HFF-Myc (cell line): ENCODE measurements at regions not wholly inside any gene's neighbourhood (a gene's known extent, or its start where the extent isn't known, plus 50 kb on each side); places are given as distances from the start of the nearest gene placed in this dataset.
"Not testable (repeated sequence)": the region's sequence is repeated elsewhere in the genome, so short reads cannot be mapped to it uniquely, and the experiment has no call there.

Source experiments
- DNase-seq: peaks from one replicate; pipeline ENCODE4 v3.0.0-alpha.2; 2011; ENCODE audit warnings: low read depth; ENCODE audit errors: extremely low read depth
- H3K4me3 ChIP-seq: replicated peaks from 2 replicates; pipeline ENCODE4 v1.5.1; 2011; ENCODE audit warnings: low read depth, mild to moderate bottlenecking, control low read depth, low read length
- TF ChIP-seq, protein P1 (sequence below): IDR thresholded peaks from 2 replicates; pipeline ENCODE4 v1.5.1; 2012; ENCODE audit warnings: mild to moderate bottlenecking, low read depth, low read length, control low read depth; ENCODE audit errors: missing control alignments

- TF ChIP-seq, protein P1, sequence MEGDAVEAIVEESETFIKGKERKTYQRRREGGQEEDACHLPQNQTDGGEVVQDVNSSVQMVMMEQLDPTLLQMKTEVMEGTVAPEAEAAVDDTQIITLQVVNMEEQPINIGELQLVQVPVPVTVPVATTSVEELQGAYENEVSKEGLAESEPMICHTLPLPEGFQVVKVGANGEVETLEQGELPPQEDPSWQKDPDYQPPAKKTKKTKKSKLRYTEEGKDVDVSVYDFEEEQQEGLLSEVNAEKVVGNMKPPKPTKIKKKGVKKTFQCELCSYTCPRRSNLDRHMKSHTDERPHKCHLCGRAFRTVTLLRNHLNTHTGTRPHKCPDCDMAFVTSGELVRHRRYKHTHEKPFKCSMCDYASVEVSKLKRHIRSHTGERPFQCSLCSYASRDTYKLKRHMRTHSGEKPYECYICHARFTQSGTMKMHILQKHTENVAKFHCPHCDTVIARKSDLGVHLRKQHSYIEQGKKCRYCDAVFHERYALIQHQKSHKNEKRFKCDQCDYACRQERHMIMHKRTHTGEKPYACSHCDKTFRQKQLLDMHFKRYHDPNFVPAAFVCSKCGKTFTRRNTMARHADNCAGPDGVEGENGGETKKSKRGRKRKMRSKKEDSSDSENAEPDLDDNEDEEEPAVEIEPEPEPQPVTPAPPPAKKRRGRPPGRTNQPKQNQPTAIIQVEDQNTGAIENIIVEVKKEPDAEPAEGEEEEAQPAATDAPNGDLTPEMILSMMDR = no peak
- no peak overlapping the region for H3K4me3 ChIP-seq
- no peak for DNase-seq
Measured at GRCh38 chr6:91886183-91886795, 1299.4 kb upstream of the MAP3K7 start.

DNA sequence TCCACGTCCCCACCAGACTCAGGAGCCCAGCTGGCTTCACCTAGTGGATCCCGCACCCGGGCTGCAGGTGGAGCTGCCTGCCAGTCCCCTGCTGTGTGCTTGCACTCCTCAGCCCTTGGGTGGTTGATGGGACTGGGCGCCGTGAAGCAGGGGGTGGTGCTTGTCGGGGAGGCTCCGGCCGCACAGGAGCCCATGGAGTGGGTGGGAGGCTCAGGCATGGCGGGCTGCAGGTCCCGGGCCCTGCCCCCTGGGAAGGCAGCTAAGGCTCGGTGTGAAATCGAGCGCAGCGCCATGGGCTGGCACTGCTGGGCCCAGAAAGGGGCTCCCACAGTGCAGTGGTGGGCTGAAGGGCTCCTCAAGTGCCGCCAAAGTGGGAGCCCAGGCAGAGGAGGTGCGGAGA is 1294.9 kb upstream of the MAP3K7 start:
- not testable (repeated sequence) for DNase-seq, H3K4me3 ChIP-seq

DNA sequence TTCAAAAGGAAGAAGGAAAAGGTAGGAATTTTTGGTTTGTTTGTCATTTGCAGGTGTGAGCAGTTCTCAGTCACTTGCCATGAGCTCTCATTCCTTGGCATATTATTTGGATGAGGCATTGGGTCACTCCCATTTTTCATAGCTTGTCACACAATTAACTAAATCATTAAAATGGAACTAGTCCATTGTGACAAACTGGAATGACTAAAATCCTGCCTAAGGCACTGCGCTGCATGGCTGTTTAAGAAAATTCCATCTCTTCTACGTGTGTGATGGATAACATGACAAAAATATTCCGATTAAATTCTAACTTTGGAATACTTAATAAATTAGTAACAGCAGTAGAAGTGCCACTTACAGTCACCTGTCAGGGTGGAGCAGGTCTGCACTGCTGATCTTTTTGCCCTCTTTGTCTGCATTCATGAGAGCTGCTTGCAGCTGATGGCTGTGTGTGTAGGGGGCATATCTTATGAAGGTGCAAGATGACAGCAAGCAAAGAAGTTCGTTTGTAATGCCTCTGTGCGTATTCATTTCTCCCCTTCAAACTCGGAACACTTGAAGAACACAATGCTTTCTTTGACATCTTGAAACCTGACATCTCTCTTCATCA is 1292.6 kb upstream of the MAP3K7 start:
- TF ChIP-seq, protein P1 = no peak
- H3K4me3 ChIP-seq = no peak overlapping the region
- no peak for DNase-seq

- no peak for DNase-seq
- TF ChIP-seq, protein P1 = no peak
Measured at GRCh38 chr6:91877994-91878393, 1291.1 kb upstream of the MAP3K7 start.

DNA sequence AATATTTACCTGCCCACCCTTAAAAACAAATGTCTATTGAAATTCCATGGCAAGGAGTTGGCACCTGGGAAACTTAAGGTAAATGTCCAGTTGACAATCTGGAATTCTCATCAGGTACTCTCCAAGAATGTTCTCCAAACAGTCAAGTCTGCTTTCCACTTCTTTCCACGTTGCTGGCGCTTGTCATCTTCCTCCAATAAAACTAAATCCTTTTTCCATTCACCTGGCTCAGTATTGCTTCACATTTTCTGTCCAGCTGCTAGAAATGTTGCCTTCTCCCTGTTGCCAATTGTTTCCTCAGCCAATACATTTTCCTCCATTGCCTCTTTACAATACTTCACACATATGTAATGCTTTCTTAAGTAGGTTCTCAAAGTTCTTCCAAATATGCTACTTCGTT is 1288.1 kb upstream of the MAP3K7 start:
- TF ChIP-seq, protein P1 = no peak
- no peak overlapping the region for H3K4me3 ChIP-seq
- no peak for DNase-seq

More at GRCh38 chr6:91877994-91878393, 1291.1 kb upstream of the MAP3K7 start:
- H3K4me3 ChIP-seq = no peak overlapping the region

GRCh38 chr6:91868539-91869202 is 1281.8 kb upstream of the MAP3K7 start:
- TF ChIP-seq, protein P1 = no peak
- no peak overlapping the region for H3K4me3 ChIP-seq
- DNase-seq = no peak

GRCh38 chr6:91865889-91866288 is 1279.0 kb upstream of the MAP3K7 start:
- TF ChIP-seq, protein P1 = no peak
- no peak for DNase-seq
- no peak overlapping the region for H3K4me3 ChIP-seq
